SK-N-SH (cell line): ENCODE measurements at regions not wholly inside any gene's neighbourhood (a gene's known extent, or its start where the extent isn't known, plus 50 kb on each side); places are given as distances from the start of the nearest gene placed in this dataset.
A peak's percentile ranks its signal among the peaks of the same experiment; 100 is the strongest.

ENCODE experiments used
- CTCF ChIA-PET: fragments of 300-600, 350-600 bp; formaldehyde crosslinking; extraction: SDS; loops from one replicate; lab custom pipeline; 2021; lab: Yijun Ruan, JAX
- POLR2A ChIA-PET: fragments of 350-600 bp; sonication (Branson Sonifier 250); formaldehyde crosslinking; extraction: SDS; loops from one replicate; lab custom pipeline; 2020; ENCODE audit warnings: antibody characterized with exemption, inconsistent platforms; lab: Yijun Ruan, JAX
- DNase-seq: peaks from one replicate; pipeline ENCODE4 v3.0.0; 2012
- H2AFZ ChIP-seq: fragments of 200-600 bp; sonication (generic); 2 replicates; pipeline ENCODE4 v1.8.1; 2016; ENCODE audit warnings: antibody characterized with exemption, mild to moderate bottlenecking, low read depth
- H3F3A ChIP-seq: fragments of 200-600 bp; sonication (generic); replicated peaks from 2 replicates; pipeline ENCODE3; 2016; ENCODE audit warnings: antibody characterized with exemption, mild to moderate bottlenecking; ENCODE audit not compliant: insufficient read depth
- H3K27ac ChIP-seq, 2 experiments: fragments of 200-500 bp in 1 of 2; fragments of 200-600 bp in 1 of 2; sonication (Bioruptor generic) in 1 of 2; sonication (generic), shearing (Covaris generic) in 1 of 2; 2 replicates each; pipeline versions ENCODE4 v1.5.1 to v1.6.1; 2014 to 2016; ENCODE audit warnings: low read depth in 2 of 2, inconsistent platforms in 1 of 2, low read length in 1 of 2, mild to moderate bottlenecking in 1 of 2, mixed read lengths in 1 of 2
- H3K27me3 ChIP-seq: fragments of 200-600 bp; sonication (generic), shearing (Covaris generic); 2 replicates; pipeline ENCODE4 v1.6.1; 2016; ENCODE audit warnings: mixed run types; ENCODE audit not compliant: insufficient read depth
- H3K36me3 ChIP-seq, 2 experiments: fragments of 200-500 bp in 1 of 2; fragments of 200-600 bp in 1 of 2; sonication (Bioruptor generic) in 1 of 2; sonication (generic) in 1 of 2; replicated peaks in 1 of 2; 2 replicates each; pipeline versions ENCODE3 to v1.5.1; 2014 to 2016; ENCODE audit warnings: low read length in 1 of 2, mild to moderate bottlenecking in 1 of 2; ENCODE audit not compliant: insufficient read depth in 2 of 2, control insufficient read depth in 1 of 2
- H3K4me1 ChIP-seq, 2 experiments: fragments of 200-500 bp in 1 of 2; fragments of 200-600 bp in 1 of 2; sonication (Bioruptor generic) in 1 of 2; sonication (generic), shearing (Covaris generic) in 1 of 2; 2 replicates each; pipeline versions ENCODE4 v1.5.1 to v1.6.1; 2014 to 2016; ENCODE audit warnings: low read depth in 1 of 2, low read length in 1 of 2, mixed run types in 1 of 2; ENCODE audit not compliant: insufficient read depth in 2 of 2, control insufficient read depth in 1 of 2
- H3K4me2 ChIP-seq: fragments of 200-600 bp; sonication (generic), shearing (Covaris generic); 2 replicates; pipeline ENCODE4 v1.6.1; 2017; ENCODE audit warnings: mixed run types
- H3K4me3 ChIP-seq, 2 experiments: fragments of 200-500 bp in 1 of 2; fragments of 200-600 bp in 1 of 2; sonication (Bioruptor generic) in 1 of 2; sonication (generic), shearing (Covaris generic) in 1 of 2; 2 replicates each; pipeline versions ENCODE4 v1.5.1 to v1.8.1; 2014 to 2016; ENCODE audit warnings: low read depth in 2 of 2, inconsistent platforms in 1 of 2, low read length in 1 of 2, mild to moderate bottlenecking in 1 of 2, mixed read lengths in 1 of 2, moderate library complexity in 1 of 2
- H3K79me2 ChIP-seq: fragments of 200-600 bp; sonication (generic); 2 replicates; pipeline ENCODE4 v1.8.1; 2017; ENCODE audit warnings: mild to moderate bottlenecking; ENCODE audit not compliant: insufficient read depth
- H3K9ac ChIP-seq: fragments of 200-600 bp; sonication (generic); 2 replicates; pipeline ENCODE4 v1.6.1; 2017; ENCODE audit warnings: mixed run types
- H3K9me2 ChIP-seq: fragments of 200-600 bp; sonication (generic); 2 replicates; pipeline ENCODE4 v1.6.1; 2017; ENCODE audit warnings: mixed run types
- H3K9me3 ChIP-seq: fragments of 200-600 bp; sonication (generic); 2 replicates; pipeline ENCODE4 v1.6.1; 2017; ENCODE audit warnings: mixed run types, mild to moderate bottlenecking, moderate library complexity
- H4K20me1 ChIP-seq: fragments of 200-600 bp; sonication (generic); 2 replicates; pipeline ENCODE4 v1.6.1; 2017; ENCODE audit warnings: mild to moderate bottlenecking, mixed run types; ENCODE audit not compliant: insufficient read depth
- EP300 ChIP-seq, 2 experiments: IDR thresholded peaks; 2 replicates each; pipeline versions ENCODE4 v1.4.0 to v1.6.1; 2012; ENCODE audit warnings: borderline replicate concordance in 1 of 2, low read depth in 1 of 2, low read length in 1 of 2
- FOXJ3 ChIP-seq: sonication (generic); formaldehyde crosslinking; IDR thresholded peaks from 2 replicates; pipeline ENCODE4 v1.5.1; 2020; ENCODE audit warnings: mild to moderate bottlenecking, missing genetic modification reagents
- GATA2 ChIP-seq: sonication (generic); formaldehyde crosslinking; IDR thresholded peaks from 2 replicates; pipeline ENCODE4 v1.5.0; 2020; ENCODE audit warnings: mild to moderate bottlenecking, missing genetic modification reagents
- MEF2A ChIP-seq: IDR thresholded peaks from 2 replicates; pipeline ENCODE4 v1.4.0; 2012; ENCODE audit warnings: low read depth, borderline replicate concordance
- MXI1 ChIP-seq: IDR thresholded peaks from 2 replicates; pipeline ENCODE4 v1.6.1; 2012; ENCODE audit warnings: mild to moderate bottlenecking, low read depth, low read length, improper control_type of control experiment
- POLR2AphosphoS5 ChIP-seq: IDR thresholded peaks from 2 replicates; pipeline ENCODE4 v1.6.1; 2012; ENCODE audit warnings: low read depth, low read length
- RCOR1 ChIP-seq: fragments of 150-350 bp; IDR thresholded peaks from 2 replicates; pipeline ENCODE4 v1.6.1; 2017; ENCODE audit warnings: antibody characterized with exemption, low read length
- RXRA ChIP-seq: IDR thresholded peaks from 2 replicates; pipeline ENCODE4 v1.4.0; 2012; ENCODE audit warnings: low read depth, mild to moderate bottlenecking, borderline replicate concordance
- TEAD4 ChIP-seq: IDR thresholded peaks from 2 replicates; pipeline ENCODE4 v1.4.0; 2012; ENCODE audit warnings: mild to moderate bottlenecking, borderline replicate concordance; ENCODE audit not compliant: insufficient read depth
- WGBS: methylation state at CpG from one replicate; pipeline ENCODE4 v1.1.6; 2017; ENCODE audit warnings: low lambda C conversion rate; 5-methylcytosine and 5-hydroxymethylcytosine counted together
- TF ChIP-seq, protein P1 (sequence below): IDR thresholded peaks from 2 replicates; pipeline ENCODE4; 2012
- TF ChIP-seq, protein P2 (sequence below): IDR thresholded peaks from 2 replicates; pipeline ENCODE4 v1.6.1; 2012; ENCODE audit warnings: mild to moderate bottlenecking, low read depth, low read length, moderate library complexity

DNA sequence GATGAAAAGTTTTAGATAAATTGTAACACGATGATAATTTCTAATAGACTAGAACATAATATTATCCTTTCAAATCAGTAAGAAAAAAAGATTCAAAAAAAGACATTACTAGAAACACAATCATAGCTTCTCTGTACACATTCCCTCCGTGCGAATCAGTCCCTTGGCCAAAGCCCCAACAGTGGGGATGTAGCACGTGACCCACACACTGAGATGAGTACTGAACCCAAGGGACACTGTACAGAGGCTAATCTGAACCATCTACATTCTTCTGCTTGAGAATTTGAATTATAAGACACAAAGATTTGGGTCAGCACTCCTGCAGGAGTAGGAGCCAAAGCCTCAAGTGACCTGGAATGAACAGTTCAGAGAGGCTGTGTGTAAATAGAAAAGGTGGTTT, 353.7 kb downstream of the INSC start (continued):
- no peak for TF ChIP-seq MXI1
- TF ChIP-seq, protein P1, sequence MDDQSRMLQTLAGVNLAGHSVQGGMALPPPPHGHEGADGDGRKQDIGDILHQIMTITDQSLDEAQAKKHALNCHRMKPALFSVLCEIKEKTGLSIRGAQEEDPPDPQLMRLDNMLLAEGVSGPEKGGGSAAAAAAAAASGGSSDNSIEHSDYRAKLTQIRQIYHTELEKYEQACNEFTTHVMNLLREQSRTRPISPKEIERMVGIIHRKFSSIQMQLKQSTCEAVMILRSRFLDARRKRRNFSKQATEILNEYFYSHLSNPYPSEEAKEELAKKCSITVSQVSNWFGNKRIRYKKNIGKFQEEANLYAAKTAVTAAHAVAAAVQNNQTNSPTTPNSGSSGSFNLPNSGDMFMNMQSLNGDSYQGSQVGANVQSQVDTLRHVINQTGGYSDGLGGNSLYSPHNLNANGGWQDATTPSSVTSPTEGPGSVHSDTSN, result no peak
- TF ChIP-seq, all 33 proteins: peak for 0

DNA sequence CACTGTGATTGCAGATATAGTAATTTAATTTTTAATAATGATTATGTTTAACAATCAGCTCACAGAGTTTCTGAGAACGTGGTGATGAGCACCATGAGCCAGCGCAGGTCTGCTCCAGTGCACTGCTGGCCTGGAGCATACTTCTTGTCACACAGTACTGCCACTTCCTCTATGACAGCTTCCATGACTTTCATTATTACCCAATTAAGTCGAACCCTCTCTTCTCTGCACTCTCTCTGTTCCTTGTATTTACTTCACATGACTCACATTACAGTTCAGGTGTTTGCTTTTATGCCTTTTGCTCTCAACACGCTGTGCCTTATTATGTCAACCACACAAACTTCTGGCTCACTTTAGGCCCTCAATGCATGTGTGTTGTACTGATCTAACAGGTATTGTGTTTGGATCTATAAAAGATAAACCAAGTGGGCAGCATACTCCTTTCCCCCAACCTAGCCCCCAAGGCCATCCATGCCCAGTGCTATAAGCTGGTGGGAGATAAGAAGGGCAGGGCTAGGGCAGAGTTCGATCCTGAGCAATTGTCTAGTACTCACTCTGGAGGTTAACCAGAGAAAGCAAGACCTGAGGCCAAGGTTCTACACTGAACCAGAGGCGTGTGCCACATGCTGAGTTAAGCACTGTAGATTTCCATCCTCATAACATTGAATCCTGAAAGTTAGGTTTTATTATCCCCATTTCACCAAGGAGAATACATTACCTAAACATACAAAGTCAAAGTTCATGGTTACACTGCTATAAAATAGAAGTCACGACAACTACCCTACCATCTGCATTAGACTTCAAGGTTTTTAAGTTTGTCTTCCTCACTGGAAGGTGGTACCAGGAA, 356.5 kb downstream of the INSC start:
- Histone ChIP-seq H3K9me2 (no peaks in the 10 kb centered on the region), H3K9me3 (no peaks in the 10 kb centered on the region), H3K27me3 (no peaks in the 10 kb centered on the region), H3K36me3 (no peaks in the 10 kb centered on the region), H3K27ac (peak overlapping the region in 1 of 2 experiments; percentile 76; a peak in 2 of 4 replicates), H3K4me1 (peaks cover 0 to 13% of the 10 kb centered on the region in 2 experiments; a peak in 2 of 4 replicates), H3K4me2 (no peak overlapping the region), H4K20me1 (no peaks in the 10 kb centered on the region), H3K4me3 (no peak overlapping the region), H3K9ac (no peak overlapping the region), H3K79me2 (no peaks in the 10 kb centered on the region), H3F3A (no peaks in the 10 kb centered on the region), H2AFZ (no peak overlapping the region)
- no peak for DNase-seq
- ChIA-PET CTCF (no interaction called here), POLR2A (no interaction called here)
- 21% methylated on average over 7 of the region's 7 CpGs for WGBS
- TF ChIP-seq EP300 (IDR thresholded peaks at IDR 0.05; ENCODE audit: borderline replicate concordance in 1 of 2, low read depth in 1 of 2, low read length in 1 of 2) (peak in 1 of 2 experiments; percentile 48; a peak in 1 of 4 replicates), FOXJ3 (no peak)

DNA sequence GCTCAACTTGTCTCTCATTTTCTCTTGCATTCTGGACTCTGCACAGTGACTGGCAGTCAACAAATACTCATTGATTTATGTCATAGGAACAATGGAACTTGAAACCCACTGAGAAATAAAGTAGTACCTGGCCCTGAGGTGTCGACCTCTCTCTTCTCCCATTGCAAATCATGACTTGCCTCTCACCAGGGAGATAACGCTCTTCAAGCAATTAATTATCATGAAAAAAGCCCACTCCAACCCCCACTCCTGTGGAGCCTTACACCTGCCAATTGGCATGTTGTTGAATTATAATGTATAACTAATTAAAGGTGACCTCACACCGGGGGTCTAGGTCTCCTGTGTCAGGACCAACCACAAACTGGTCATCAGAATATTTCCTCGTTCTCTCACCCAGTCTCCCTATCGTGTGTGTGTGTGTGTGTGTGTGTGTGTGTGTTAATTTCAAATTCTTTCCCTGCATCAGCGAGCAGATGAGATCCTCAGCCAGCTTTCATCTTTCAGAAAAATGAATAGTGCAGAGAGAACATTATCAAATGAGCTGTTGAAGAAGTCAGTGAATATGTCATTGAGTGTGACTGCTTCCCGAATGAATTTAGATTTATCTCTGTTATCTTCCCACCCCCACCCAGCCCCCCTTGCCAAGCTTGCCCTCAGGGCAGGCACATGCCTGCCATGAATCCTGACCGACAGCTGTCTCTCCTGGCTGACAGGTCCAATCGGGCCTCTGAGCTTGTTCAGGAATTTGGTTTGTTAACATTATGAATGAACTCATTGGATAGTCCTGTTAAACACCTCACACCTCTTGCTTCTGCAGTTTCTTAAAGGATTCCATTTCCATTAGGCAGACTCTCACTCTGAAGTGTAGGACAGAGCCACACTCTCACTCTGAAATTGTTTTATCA, 357.4 kb downstream of the INSC start:
- no peaks in the 10 kb centered on the region for H3K79me2 ChIP-seq
- H3K9ac ChIP-seq, result no peak overlapping the region
- H3K27ac ChIP-seq, result peak overlapping the region in 1 of 2 experiments; percentile 76; a peak in 2 of 4 replicates
- no peaks in the 10 kb centered on the region for H3K27me3 ChIP-seq
- WGBS, result 6% methylated on average over 9 of the region's 9 CpGs
- TF ChIP-seq GATA2 (CRISPR knock-in tag), result peak; percentile 51
- TF ChIP-seq, protein P2, sequence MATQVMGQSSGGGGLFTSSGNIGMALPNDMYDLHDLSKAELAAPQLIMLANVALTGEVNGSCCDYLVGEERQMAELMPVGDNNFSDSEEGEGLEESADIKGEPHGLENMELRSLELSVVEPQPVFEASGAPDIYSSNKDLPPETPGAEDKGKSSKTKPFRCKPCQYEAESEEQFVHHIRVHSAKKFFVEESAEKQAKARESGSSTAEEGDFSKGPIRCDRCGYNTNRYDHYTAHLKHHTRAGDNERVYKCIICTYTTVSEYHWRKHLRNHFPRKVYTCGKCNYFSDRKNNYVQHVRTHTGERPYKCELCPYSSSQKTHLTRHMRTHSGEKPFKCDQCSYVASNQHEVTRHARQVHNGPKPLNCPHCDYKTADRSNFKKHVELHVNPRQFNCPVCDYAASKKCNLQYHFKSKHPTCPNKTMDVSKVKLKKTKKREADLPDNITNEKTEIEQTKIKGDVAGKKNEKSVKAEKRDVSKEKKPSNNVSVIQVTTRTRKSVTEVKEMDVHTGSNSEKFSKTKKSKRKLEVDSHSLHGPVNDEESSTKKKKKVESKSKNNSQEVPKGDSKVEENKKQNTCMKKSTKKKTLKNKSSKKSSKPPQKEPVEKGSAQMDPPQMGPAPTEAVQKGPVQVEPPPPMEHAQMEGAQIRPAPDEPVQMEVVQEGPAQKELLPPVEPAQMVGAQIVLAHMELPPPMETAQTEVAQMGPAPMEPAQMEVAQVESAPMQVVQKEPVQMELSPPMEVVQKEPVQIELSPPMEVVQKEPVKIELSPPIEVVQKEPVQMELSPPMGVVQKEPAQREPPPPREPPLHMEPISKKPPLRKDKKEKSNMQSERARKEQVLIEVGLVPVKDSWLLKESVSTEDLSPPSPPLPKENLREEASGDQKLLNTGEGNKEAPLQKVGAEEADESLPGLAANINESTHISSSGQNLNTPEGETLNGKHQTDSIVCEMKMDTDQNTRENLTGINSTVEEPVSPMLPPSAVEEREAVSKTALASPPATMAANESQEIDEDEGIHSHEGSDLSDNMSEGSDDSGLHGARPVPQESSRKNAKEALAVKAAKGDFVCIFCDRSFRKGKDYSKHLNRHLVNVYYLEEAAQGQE, result no peak
- TF ChIP-seq EP300 (IDR thresholded peaks at IDR 0.05; ENCODE audit: borderline replicate concordance in 1 of 2, low read depth in 1 of 2, low read length in 1 of 2), result peak in 1 of 2 experiments; percentile 64; a peak in 1 of 4 replicates
- TF ChIP-seq POLR2AphosphoS5, result no peak
- peak; percentile 64; the same call in 1 of the 2 replicates for TF ChIP-seq RCOR1
- TF ChIP-seq MEF2A, result no peak
- TF ChIP-seq TEAD4, result no peak
- TF ChIP-seq RXRA, result no peak
- H3K4me1 ChIP-seq, result peaks cover 0 to 13% of the 10 kb centered on the region in 2 experiments; a peak in 2 of 4 replicates
- no peak overlapping the region for H2AFZ ChIP-seq
- no peaks in the 10 kb centered on the region for H3K9me2 ChIP-seq
- DNase-seq, result peak; percentile 38
- H3K9me3 ChIP-seq, result no peaks in the 10 kb centered on the region
- no peaks in the 10 kb centered on the region for H3F3A ChIP-seq
- ChIA-PET CTCF (interaction anchor here (1.2 kb wide), 1 partner anchor 31 kb away, joined by 3 read pairs; no protein-coding TSS in a partner anchor), POLR2A (interaction anchor here (0.5 kb wide), 1 partner anchor 1272 kb away, joined by 4 read pairs; no protein-coding TSS in a partner anchor)
- H3K4me2 ChIP-seq, result no peak overlapping the region
- H3K4me3 ChIP-seq, result no peak overlapping the region
- H3K36me3 ChIP-seq, result no peaks in the 10 kb centered on the region
- H4K20me1 ChIP-seq, result no peaks in the 10 kb centered on the region
